Pulmonary artery endothelial cell (primary cell): ENCODE measurements at regions not wholly inside any gene's neighbourhood (a gene's known extent, or its start where the extent isn't known, plus 50 kb on each side); places are given as distances from the start of the nearest gene placed in this dataset.

ENCODE experiments used
- DNase-seq: peaks from one replicate; pipeline ENCODE4 v3.0.0-alpha.2; 2011; ENCODE audit warnings: low read depth, low spot score

DNA sequence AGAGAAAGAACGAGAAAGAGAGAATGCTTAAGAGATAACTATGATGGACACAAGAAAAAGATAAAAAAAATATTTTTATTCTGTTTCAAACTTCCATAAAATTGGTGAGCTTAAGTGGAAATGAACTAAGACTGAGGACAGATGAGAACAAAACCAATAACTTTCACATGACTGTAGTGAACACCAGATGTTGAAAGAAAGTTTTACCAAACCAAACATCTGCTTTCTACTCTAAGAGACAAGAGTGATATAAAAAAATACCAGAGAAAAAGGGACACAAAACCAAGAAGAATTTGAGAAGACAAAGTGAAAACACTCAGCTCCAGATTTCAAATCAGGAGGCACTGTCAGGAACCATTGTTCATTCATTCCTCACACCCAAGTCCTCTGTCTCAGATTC lies 147.9 kb downstream of the IMPG2 start:
- no peak for DNase-seq

DNA sequence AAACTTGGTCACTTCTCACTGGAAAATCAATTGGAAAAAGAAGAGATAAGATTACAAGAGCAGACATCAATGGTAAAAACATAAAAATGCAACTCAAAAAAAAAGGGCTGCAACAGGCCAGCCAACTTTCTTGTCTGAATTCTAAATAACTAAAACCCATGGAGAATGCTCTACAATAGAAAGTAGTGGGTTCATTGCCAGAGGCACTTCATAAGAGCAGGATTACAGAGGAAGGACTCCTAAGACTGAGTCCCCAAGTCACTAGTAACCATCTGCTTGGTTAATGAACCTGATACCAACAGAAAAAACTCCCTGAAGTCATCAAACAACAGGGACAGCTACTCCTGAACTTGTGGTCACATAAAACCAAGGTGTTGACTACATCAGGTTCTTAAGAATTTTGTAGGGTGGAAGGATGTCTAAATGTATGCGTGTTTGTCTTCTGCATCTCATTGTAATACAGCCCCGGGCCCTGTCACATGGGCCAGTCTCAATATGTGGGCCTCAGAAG lies 148.6 kb downstream of the IMPG2 start:
- DNase-seq, result no peak

GRCh38 chr3:101170806-101171558 lies 149.4 kb downstream of the IMPG2 start:
- no peak for DNase-seq

DNA sequence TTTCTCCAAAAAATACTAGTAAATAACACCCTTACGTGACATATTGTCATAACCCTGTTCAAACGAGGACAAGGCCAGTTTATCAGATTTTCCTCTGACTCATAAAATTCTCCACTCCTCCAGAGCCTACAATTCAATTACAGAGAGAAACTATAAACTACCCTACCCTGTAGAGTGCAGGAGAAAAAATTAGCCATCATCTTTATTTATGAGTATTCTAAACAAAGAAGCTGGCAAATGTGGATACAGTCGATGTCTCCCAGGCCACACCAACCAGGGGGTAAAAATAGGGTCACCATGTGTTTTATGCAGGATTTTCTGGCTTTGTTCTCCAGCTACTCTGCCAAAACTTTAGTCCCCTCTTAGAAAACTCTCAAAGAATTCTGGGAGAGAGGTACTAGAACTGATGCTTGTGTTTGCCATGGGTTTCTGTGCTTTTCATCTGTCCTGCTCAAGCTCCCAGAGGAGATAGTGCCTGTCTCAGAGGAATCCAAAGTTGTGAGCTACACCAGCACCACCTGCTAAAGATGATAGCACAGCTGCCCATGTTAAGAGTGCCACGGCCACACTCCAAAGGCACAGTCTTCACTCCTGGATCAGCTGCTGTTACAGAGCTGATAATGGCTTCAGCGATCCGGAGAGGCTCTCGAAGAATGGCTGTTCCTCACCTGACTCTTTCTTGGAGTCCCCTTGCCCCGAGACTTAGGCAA lies 150.2 kb downstream of the IMPG2 start:
- DNase-seq, result no peak

DNA sequence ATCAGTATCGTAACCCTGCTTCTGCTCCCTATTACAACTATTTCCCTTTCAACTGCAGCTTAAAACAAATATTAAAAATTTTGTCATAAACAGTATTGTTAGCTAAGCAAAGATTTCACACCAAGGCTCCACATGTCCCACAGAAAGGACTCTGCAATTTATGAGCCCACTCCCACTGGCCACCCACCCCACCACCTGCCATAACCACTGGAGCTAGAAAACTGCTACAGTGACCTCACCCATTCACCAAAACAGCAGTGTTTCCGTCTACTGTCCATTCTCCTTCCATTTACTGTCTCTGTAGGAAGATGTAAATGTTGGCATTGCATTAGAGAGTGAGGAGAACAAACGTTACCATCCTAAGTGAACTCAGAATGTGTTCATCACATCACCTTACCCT lies 150.9 kb downstream of the IMPG2 start:
- no peak for DNase-seq

GRCh38 chr3:101167376-101167775 lies 153.0 kb downstream of the IMPG2 start:
- DNase-seq, result no peak

GRCh38 chr3:101166150-101166549 lies 154.2 kb downstream of the IMPG2 start:
- DNase-seq, result no peak

GRCh38 chr3:101163554-101163953 lies 156.8 kb downstream of the IMPG2 start:
- no peak for DNase-seq

DNA sequence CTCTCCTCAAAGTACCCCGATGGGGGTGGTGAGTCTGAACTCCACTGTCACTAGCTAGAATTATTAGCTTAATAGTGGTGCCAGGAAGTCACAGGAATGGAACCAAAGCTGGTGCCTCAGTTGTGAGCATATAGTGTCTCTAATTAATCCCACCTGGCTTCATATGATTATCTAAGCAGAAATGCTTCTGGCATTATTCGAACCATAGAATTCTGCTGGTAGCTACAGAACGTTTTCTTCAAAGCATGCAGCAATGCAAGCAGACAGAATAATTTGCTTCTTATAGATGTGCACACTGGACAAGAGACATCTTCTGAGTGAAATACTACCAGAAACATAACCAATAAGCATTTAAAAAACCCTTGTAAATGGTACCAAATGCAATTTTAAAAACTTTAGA lies 160.9 kb downstream of the IMPG2 start:
- no peak for DNase-seq

DNA sequence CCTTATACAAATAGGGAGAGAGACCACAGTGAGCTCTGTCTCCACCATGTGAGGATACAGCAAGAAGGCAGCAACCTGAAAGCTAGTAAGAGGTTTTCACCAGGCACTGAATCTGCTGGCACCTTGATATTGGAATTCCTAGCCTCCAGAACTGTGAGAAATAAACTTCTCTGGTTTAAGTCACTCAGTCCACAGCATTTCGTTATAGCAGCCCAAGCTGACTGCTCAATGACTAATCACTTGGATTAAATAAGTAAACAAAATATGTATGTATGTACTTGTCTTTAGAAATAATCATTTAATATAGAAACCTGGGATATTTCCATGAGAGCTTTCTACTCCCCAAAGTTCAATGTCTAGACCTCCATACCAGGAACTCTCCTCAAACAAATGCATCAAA lies 162.0 kb downstream of the IMPG2 start:
- DNase-seq, result no peak

DNA sequence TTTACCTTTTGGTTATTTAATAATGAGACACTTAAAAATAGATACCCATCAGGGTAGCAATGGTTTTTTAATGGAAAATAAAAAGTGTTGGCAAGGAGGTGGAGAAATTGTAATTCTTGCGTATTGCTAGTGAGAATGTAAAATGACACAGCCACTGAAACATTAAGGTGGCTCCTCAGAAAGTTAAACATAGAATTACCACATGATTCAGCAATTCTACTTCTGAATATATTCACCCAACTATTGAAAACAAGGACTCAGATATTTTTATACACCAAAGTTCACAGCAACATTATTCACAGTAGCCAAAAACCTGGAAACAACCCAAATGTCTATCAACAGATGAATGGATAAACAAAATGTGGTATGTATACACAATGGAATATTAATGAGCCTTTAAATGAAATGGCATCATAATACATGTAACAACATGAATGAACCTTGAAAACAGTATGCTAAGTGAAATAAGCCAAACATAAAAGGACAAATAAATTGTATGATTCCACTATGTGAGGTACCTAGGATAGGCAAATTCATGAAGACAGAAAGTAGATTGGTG lies 163.5 kb downstream of the IMPG2 start:
- DNase-seq, result no peak

GRCh38 chr3:101155825-101156224 lies 162.6 kb upstream of the ABI3BP start:
- DNase-seq, result no peak

DNA sequence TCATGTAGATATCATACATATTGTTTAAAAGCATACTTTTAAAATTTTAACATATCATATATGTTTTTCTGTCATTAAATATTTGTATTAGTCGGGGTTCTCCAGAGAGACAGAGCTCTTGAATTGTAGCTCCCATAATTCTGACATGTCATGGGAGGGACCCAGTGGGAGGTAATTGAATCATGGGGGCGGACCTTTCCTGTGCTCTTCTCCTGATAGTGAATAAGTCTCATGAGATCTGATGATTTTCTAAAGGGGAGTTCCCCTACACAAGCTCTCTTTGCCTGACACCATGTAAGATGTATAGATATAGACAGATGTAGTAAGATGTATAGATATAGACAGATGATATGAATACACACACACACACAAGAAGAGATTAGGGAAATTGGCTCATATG lies 161.2 kb upstream of the ABI3BP start:
- DNase-seq, result no peak

DNA sequence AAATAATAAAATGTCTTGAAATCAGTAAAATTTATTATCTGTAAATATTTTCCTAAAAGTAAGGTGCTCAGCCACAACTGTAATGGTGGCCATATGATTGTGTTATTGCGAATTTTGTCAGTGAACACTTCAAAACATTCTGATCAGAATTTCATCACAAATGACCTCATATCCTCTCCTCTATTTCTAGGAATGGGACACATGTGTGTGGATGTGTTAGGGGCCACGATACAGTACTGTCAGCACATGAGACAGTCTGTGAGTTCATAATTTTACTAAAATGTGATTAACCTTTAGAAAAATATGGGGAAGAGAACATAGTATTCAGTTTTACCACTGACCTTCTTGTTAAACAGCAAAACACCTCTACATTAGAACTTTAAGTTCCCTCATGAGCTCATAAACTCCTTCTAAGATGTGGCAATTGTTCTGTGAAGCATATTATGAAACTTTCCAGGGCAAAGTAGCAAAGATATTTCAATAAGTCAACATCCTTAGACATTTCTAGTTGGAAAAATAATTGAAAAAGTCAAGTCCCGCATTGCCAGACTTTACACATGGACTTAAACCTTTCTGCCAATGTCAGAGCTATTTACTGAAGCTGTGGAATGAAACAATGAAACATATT lies 158.2 kb upstream of the ABI3BP start:
- no peak for DNase-seq

DNA sequence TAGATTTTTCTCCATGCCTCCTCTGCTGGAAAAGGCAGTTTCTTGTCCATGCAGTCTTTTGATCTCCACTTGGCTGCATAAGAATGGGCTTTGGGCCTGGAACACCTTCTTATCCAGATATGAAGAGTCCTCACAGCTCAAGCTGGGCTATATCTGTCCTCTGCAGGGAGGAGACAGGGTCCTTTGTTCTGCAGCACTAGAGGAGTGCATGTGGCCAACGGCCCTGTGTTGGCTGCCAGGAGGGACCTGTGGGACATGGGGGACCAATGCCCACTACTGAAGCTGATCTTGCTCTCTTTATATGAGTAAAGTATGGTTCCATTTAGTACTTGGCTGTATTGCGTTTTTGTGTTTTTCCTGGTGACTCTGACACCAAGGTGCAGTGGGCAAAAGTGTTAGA lies 157.3 kb upstream of the ABI3BP start:
- no peak for DNase-seq

- no peak for DNase-seq
Measured at GRCh38 chr3:101149707-101150106, 156.5 kb upstream of the ABI3BP start.

DNA sequence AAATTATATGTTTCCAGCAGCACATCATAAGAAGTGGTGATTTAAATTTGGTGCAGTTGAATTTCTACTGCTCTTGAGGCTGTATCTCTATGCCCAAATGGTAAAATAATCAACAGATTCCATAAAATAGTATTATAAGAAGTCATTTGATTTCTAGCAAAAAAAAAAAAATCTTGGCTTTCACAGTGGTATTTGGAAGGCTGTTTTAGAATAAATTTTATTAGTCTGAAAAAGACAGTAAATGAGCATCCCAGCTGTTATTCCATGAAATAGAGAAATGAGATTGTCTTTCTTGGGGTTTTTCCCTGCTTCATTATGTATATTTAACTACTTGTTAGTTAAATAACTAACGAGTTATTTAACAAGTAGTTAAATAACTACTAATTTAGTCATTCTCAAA lies 156.0 kb upstream of the ABI3BP start:
- DNase-seq, result no peak

DNA sequence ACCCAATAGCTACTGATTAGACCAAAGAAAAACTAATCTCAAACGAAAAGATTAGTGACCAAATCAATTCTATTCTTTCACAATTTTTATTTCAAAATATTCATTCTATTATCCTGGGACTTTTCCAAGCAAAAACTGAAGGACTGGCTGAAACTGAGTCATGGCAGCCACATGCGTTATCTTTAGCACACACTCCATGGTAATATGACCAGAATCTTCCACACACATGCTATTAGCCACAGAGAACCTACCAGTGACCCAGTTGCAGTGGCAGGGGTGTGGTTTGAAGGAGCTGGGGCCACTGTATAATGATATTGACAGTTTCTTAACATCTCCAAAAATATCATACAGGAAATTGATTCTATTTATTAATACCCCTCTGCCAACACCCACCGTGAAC lies 154.8 kb upstream of the ABI3BP start:
- no peak for DNase-seq

- DNase-seq, result no peak
Measured at GRCh38 chr3:101146946-101147345, 153.7 kb upstream of the ABI3BP start.

- no peak for DNase-seq
Measured at GRCh38 chr3:101144105-101144504, 150.9 kb upstream of the ABI3BP start.

DNA sequence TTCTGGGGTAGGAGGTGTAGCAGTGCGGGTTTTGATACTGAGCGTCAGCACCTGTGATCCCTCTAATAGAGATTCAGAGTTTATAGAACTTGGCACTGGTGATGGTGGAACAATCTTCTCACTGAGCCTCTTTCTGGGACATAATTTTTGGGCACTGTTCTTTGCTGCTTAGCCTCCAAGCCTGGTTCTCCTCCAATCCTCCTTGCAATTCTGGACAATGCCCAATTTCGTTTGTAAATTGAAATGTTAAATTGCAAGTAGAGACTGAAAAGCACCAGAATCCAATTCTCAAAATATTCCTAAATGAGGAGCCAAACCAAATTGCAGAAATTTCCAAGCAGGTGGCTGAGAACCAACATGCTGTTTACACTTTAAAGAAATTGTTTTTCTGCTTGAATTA lies 149.8 kb upstream of the ABI3BP start:
- DNase-seq, result no peak

- no peak for DNase-seq
Measured at GRCh38 chr3:101142160-101142559, 148.9 kb upstream of the ABI3BP start.
